ENCODE measurements at regions not wholly inside any gene's neighbourhood (a gene's known extent, or its start where the extent isn't known, plus 50 kb on each side); places are given as distances from the start of the nearest gene placed in this dataset.

- TF ChIP-seq CTCF (IDR thresholded peaks at IDR 0.05; ENCODE audit: insufficient read depth, low read length, poor library complexity, severe bottlenecking) (no peak), EZH2phosphoT487 (conservative IDR thresholded peaks at IDR 0.05; ENCODE audit: low read length) (no peak)
These were observed 152.0 kb downstream of the CHRM3 start for GRCh38 chr1:239538239-239538988.
